ENCODE measurements at regions not wholly inside any gene's neighbourhood (a gene's known extent, or its start where the extent isn't known, plus 50 kb on each side); places are given as distances from the start of the nearest gene placed in this dataset.

- no peak overlapping the region for H3K4me3 Mint-ChIP-seq
- H3K9me3 Mint-ChIP-seq = no peaks in the 10 kb centered on the region
- no peak overlapping the region for H3K27ac Mint-ChIP-seq
- no peaks in the 10 kb centered on the region for H3K4me1 Mint-ChIP-seq (ENCODE audit: low read depth)
- no peak for DNase-seq
- CTCF ChIA-PET = interaction anchor here (0.6 kb wide), 1 partner anchor 106 kb away, joined by 3 read pairs; no protein-coding TSS in a partner anchor
- H3K27me3 Mint-ChIP-seq (ENCODE audit: low read depth) = peaks cover 2% of the 10 kb centered on the region
- no peaks in the 10 kb centered on the region for H3K36me3 Mint-ChIP-seq (ENCODE audit: low read depth)
- intact Hi-C loops (cut with micrococcal nuclease) = no loop called here
Observed at GRCh38 chr10:78864761-78865537, 203.8 kb upstream of the ZMIZ1 start.

GRCh38 chr10:78865538-78865875, 203.3 kb upstream of the ZMIZ1 start:
- no peak for DNase-seq
- Mint-ChIP-seq H3K9me3 (no peaks in the 10 kb centered on the region), H3K27ac (no peak overlapping the region), H3K4me3 (no peak overlapping the region), H3K36me3 (ENCODE audit: low read depth) (no peaks in the 10 kb centered on the region), H3K27me3 (ENCODE audit: low read depth) (peaks cover 2% of the 10 kb centered on the region), H3K4me1 (ENCODE audit: low read depth) (no peaks in the 10 kb centered on the region)
- CTCF ChIA-PET = no interaction called here
- intact Hi-C loops (cut with micrococcal nuclease) = no loop called here

- H3K27me3 Mint-ChIP-seq (ENCODE audit: low read depth) = peaks cover 2% of the 10 kb centered on the region
- no peaks in the 10 kb centered on the region for H3K9me3 Mint-ChIP-seq
- CTCF ChIA-PET = no interaction called here
- H3K36me3 Mint-ChIP-seq (ENCODE audit: low read depth) = no peaks in the 10 kb centered on the region
- no peaks in the 10 kb centered on the region for H3K4me1 Mint-ChIP-seq (ENCODE audit: low read depth)
- H3K4me3 Mint-ChIP-seq = no peak overlapping the region
- no peak for DNase-seq
- intact Hi-C loops (cut with micrococcal nuclease) = no loop called here
- no peak overlapping the region for H3K27ac Mint-ChIP-seq
Observed at GRCh38 chr10:78865931-78866717, 202.6 kb upstream of the ZMIZ1 start.

GRCh38 chr10:78866731-78867554, 201.8 kb upstream of the ZMIZ1 start:
- Mint-ChIP-seq H3K36me3 (ENCODE audit: low read depth) (no peaks in the 10 kb centered on the region), H3K27me3 (ENCODE audit: low read depth) (peaks cover 2% of the 10 kb centered on the region), H3K9me3 (no peaks in the 10 kb centered on the region), H3K27ac (no peak overlapping the region), H3K4me1 (ENCODE audit: low read depth) (no peaks in the 10 kb centered on the region), H3K4me3 (no peak overlapping the region)
- DNase-seq = no peak
- intact Hi-C loops (cut with micrococcal nuclease) = no loop called here
- CTCF ChIA-PET = no interaction called here

GRCh38 chr10:78867555-78867939, 201.2 kb upstream of the ZMIZ1 start:
- no peak overlapping the region for H3K27ac Mint-ChIP-seq
- CTCF ChIA-PET = no interaction called here
- no peak overlapping the region for H3K4me3 Mint-ChIP-seq
- DNase-seq = no peak
- no peaks in the 10 kb centered on the region for H3K9me3 Mint-ChIP-seq
- H3K36me3 Mint-ChIP-seq (ENCODE audit: low read depth) = no peaks in the 10 kb centered on the region
- intact Hi-C loops (cut with micrococcal nuclease) = no loop called here
- peaks cover 2% of the 10 kb centered on the region for H3K27me3 Mint-ChIP-seq (ENCODE audit: low read depth)
- no peaks in the 10 kb centered on the region for H3K4me1 Mint-ChIP-seq (ENCODE audit: low read depth)

- Mint-ChIP-seq H3K27ac (no peak overlapping the region), H3K4me3 (no peak overlapping the region), H3K4me1 (ENCODE audit: low read depth) (no peaks in the 10 kb centered on the region), H3K36me3 (ENCODE audit: low read depth) (no peaks in the 10 kb centered on the region), H3K27me3 (ENCODE audit: low read depth) (peaks cover 2% of the 10 kb centered on the region), H3K9me3 (no peaks in the 10 kb centered on the region)
- CTCF ChIA-PET = no interaction called here
- intact Hi-C loops (cut with micrococcal nuclease) = no loop called here
- no peak for DNase-seq
Observed at GRCh38 chr10:78868048-78868447, 200.7 kb upstream of the ZMIZ1 start.

- Mint-ChIP-seq H3K9me3 (no peaks in the 10 kb centered on the region), H3K27ac (no peak overlapping the region), H3K4me1 (ENCODE audit: low read depth) (no peaks in the 10 kb centered on the region), H3K4me3 (no peak overlapping the region), H3K36me3 (ENCODE audit: low read depth) (no peaks in the 10 kb centered on the region), H3K27me3 (ENCODE audit: low read depth) (peaks cover 2% of the 10 kb centered on the region)
- intact Hi-C loops (cut with micrococcal nuclease) = no loop called here
- no peak for DNase-seq
- CTCF ChIA-PET = no interaction called here
Observed at GRCh38 chr10:78868456-78868855, 200.3 kb upstream of the ZMIZ1 start.

- Mint-ChIP-seq H3K4me1 (ENCODE audit: low read depth) (peaks cover 1% of the 10 kb centered on the region), H3K4me3 (no peak overlapping the region), H3K9me3 (no peaks in the 10 kb centered on the region), H3K36me3 (ENCODE audit: low read depth) (no peaks in the 10 kb centered on the region), H3K27me3 (ENCODE audit: low read depth) (peaks cover 2% of the 10 kb centered on the region), H3K27ac (no peak overlapping the region)
- intact Hi-C loops (cut with micrococcal nuclease) = no loop called here
- CTCF ChIA-PET = no interaction called here
- no peak for DNase-seq
Observed at GRCh38 chr10:78868861-78869260, 199.9 kb upstream of the ZMIZ1 start.

- H3K27ac Mint-ChIP-seq = no peak overlapping the region
- CTCF ChIA-PET = no interaction called here
- DNase-seq = no peak
- H3K36me3 Mint-ChIP-seq (ENCODE audit: low read depth) = no peaks in the 10 kb centered on the region
- no peaks in the 10 kb centered on the region for H3K9me3 Mint-ChIP-seq
- peaks cover 2% of the 10 kb centered on the region for H3K27me3 Mint-ChIP-seq (ENCODE audit: low read depth)
- intact Hi-C loops (cut with micrococcal nuclease) = no loop called here
- peaks cover 6% of the 10 kb centered on the region for H3K4me1 Mint-ChIP-seq (ENCODE audit: low read depth)
- no peak overlapping the region for H3K4me3 Mint-ChIP-seq
Observed at GRCh38 chr10:78869508-78870454, 199.0 kb upstream of the ZMIZ1 start.

GRCh38 chr10:78870458-78870857, 198.3 kb upstream of the ZMIZ1 start:
- Mint-ChIP-seq H3K27ac (no peak overlapping the region), H3K36me3 (ENCODE audit: low read depth) (no peaks in the 10 kb centered on the region), H3K4me3 (no peak overlapping the region), H3K9me3 (no peaks in the 10 kb centered on the region), H3K4me1 (ENCODE audit: low read depth) (peaks cover 6% of the 10 kb centered on the region), H3K27me3 (ENCODE audit: low read depth) (peaks cover 2% of the 10 kb centered on the region)
- CTCF ChIA-PET = no interaction called here
- intact Hi-C loops (cut with micrococcal nuclease) = no loop called here
- DNase-seq = no peak

- CTCF ChIA-PET = no interaction called here
- no peaks in the 10 kb centered on the region for H3K9me3 Mint-ChIP-seq
- peaks cover 2% of the 10 kb centered on the region for H3K27me3 Mint-ChIP-seq (ENCODE audit: low read depth)
- intact Hi-C loops (cut with micrococcal nuclease) = no loop called here
- no peak for DNase-seq
- H3K4me3 Mint-ChIP-seq = no peak overlapping the region
- H3K27ac Mint-ChIP-seq = no peak overlapping the region
- no peaks in the 10 kb centered on the region for H3K36me3 Mint-ChIP-seq (ENCODE audit: low read depth)
- peaks cover 6% of the 10 kb centered on the region for H3K4me1 Mint-ChIP-seq (ENCODE audit: low read depth)
Observed at GRCh38 chr10:78871796-78872195, 197.0 kb upstream of the ZMIZ1 start.

- no peak overlapping the region for H3K27ac Mint-ChIP-seq
- intact Hi-C loops (cut with micrococcal nuclease) = no loop called here
- H3K27me3 Mint-ChIP-seq (ENCODE audit: low read depth) = peaks cover 4% of the 10 kb centered on the region
- no peak for DNase-seq
- peaks cover 6% of the 10 kb centered on the region for H3K4me1 Mint-ChIP-seq (ENCODE audit: low read depth)
- H3K9me3 Mint-ChIP-seq = no peaks in the 10 kb centered on the region
- no peaks in the 10 kb centered on the region for H3K36me3 Mint-ChIP-seq (ENCODE audit: low read depth)
- no peak overlapping the region for H3K4me3 Mint-ChIP-seq
- CTCF ChIA-PET = no interaction called here
Observed at GRCh38 chr10:78873413-78873812, 195.4 kb upstream of the ZMIZ1 start.

All from activated naive CD4-positive, alpha-beta T cell treated with anti-CD3 and anti-CD28 coated beads for 36 hours (primary cell).